ENCODE measurements at regions not wholly inside any gene's neighbourhood (a gene's known extent, or its start where the extent isn't known, plus 50 kb on each side); places are given as distances from the start of the nearest gene placed in this dataset.
"Not testable (repeated sequence)": the region's sequence is repeated elsewhere in the genome, so short reads cannot be mapped to it uniquely, and the experiment has no call there.

GRCh38 chr4:62627671-62628070, 1427.5 kb downstream of the ADGRL3 start:
- Histone ChIP-seq H3K9me3 (no peaks in the 10 kb centered on the region), H3K4me3 (no peak overlapping the region), H3K36me3 (ENCODE audit: low read depth) (no peaks in the 10 kb centered on the region), H3K4me1 (ENCODE audit: low read depth) (no peaks in the 10 kb centered on the region)
- no peak for DNase-seq
- TF ChIP-seq CTCF (IDR thresholded peaks at IDR 0.05), result no peak
- intact Hi-C loops (cut with DNase I, micrococcal nuclease), result no loop called here
- ATAC-seq, result no peak

GRCh38 chr4:62627141-62627540, 1427.0 kb downstream of the ADGRL3 start:
- intact Hi-C loops (cut with DNase I, micrococcal nuclease), result no loop called here
- no peak for TF ChIP-seq CTCF (IDR thresholded peaks at IDR 0.05)
- no peaks in the 10 kb centered on the region for H3K4me1 ChIP-seq (ENCODE audit: low read depth)
- no peaks in the 10 kb centered on the region for H3K36me3 ChIP-seq (ENCODE audit: low read depth)
- H3K9me3 ChIP-seq, result no peaks in the 10 kb centered on the region
- ATAC-seq, result no peak
- H3K4me3 ChIP-seq, result no peak overlapping the region
- DNase-seq, result no peak

DNA sequence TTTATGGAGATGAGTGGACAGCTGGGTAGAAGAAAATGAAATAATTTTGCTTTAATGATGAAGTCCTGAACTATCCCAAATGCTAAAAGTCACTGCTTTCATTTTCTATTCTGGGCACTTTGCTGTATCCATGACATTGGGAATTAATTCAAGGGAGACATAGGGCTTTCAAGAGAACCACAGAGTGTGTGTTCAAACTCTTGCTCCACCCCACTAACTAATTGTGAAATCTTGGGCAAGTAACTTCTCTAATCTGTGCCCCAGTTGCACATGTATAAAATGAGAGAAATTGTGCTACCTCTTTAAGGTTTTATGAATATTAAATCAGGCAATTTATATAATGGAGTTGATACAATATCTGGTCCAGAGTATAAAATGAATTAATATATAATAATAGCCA, 1422.0 kb downstream of the ADGRL3 start:
- H3K9me3 ChIP-seq, result no peaks in the 10 kb centered on the region
- no peaks in the 10 kb centered on the region for H3K4me1 ChIP-seq (ENCODE audit: low read depth)
- ATAC-seq (no peak), DNase-seq (no peak)
- H3K4me3 ChIP-seq, result no peak overlapping the region
- intact Hi-C loops (cut with DNase I, micrococcal nuclease), result no loop called here
- no peak for TF ChIP-seq CTCF (IDR thresholded peaks at IDR 0.05)
- H3K36me3 ChIP-seq (ENCODE audit: low read depth), result no peaks in the 10 kb centered on the region

- intact Hi-C loops (cut with DNase I, micrococcal nuclease), result no loop called here
- no peaks in the 10 kb centered on the region for H3K4me1 ChIP-seq (ENCODE audit: low read depth)
- ATAC-seq (no peak), DNase-seq (no peak)
- no peak overlapping the region for H3K4me3 ChIP-seq
- no peaks in the 10 kb centered on the region for H3K9me3 ChIP-seq
- no peaks in the 10 kb centered on the region for H3K36me3 ChIP-seq (ENCODE audit: low read depth)
- no peak for TF ChIP-seq CTCF (IDR thresholded peaks at IDR 0.05)
These were observed 1419.8 kb downstream of the ADGRL3 start for GRCh38 chr4:62619971-62620370.

DNA sequence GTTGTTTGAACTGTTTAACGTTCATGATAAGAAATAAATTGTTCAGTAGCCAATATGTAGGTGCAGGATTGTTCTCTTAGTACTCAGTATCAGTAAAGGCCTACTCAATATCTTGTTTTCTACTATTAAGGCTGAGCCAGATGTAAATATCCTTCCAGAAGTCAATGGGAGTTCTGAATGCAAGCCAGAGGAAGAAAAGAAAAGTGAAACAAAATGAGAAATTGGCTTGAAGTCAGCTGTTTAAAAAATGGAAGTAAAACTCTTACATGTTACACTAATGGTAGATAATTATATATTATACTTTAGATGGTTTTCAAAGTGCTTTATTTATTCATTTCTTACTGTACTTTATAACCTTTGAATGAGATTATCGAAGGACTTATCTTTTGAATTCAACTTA, 1417.9 kb downstream of the ADGRL3 start:
- DNase-seq, result no peak
- no peak for ATAC-seq
- Histone ChIP-seq H3K4me1 (ENCODE audit: low read depth) (no peaks in the 10 kb centered on the region), H3K36me3 (ENCODE audit: low read depth) (no peaks in the 10 kb centered on the region), H3K4me3 (no peak overlapping the region), H3K9me3 (no peaks in the 10 kb centered on the region)
- intact Hi-C loops (cut with DNase I, micrococcal nuclease), result no loop called here
- no peak for TF ChIP-seq CTCF (IDR thresholded peaks at IDR 0.05)

GRCh38 chr4:62601737-62602136, 1401.6 kb downstream of the ADGRL3 start:
- Histone ChIP-seq H3K36me3 (ENCODE audit: low read depth) (no peaks in the 10 kb centered on the region), H3K4me1 (ENCODE audit: low read depth) (no peaks in the 10 kb centered on the region), H3K4me3 (no peak overlapping the region), H3K9me3 (no peaks in the 10 kb centered on the region)
- TF ChIP-seq CTCF (IDR thresholded peaks at IDR 0.05), result no peak
- DNase-seq (no peak), ATAC-seq (no peak)
- intact Hi-C loops (cut with DNase I, micrococcal nuclease), result no loop called here

DNA sequence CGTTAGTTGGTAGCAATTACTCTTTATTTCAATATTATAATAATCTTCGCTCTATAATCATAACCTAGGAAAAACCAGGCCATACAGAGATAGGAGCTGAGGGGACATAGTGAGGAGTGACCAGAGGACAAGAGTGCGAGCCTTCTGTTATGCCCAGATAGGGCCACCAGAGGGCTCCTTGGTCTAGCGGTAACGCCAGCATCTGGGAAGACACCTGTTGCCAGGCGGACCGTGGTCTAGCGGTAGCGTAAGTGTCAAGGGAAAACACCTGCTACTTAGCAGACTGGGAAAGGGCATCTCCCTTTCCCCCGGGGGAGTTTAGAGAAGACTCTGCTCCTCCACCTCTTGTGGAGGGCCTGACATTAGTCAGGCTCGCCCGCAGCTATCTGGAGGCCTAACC, 1395.1 kb downstream of the ADGRL3 start:
- H3K4me1 ChIP-seq (ENCODE audit: low read depth); H3K9me3 ChIP-seq; H3K36me3 ChIP-seq (ENCODE audit: low read depth); ATAC-seq; H3K4me3 ChIP-seq; intact Hi-C loops (cut with DNase I, micrococcal nuclease): not testable (repeated sequence)
- peak in 2 of 3 donors; percentile 35 to 38 for DNase-seq
